ENCODE measurements at regions not wholly inside any gene's neighbourhood (a gene's known extent, or its start where the extent isn't known, plus 50 kb on each side); places are given as distances from the start of the nearest gene placed in this dataset.

DNA sequence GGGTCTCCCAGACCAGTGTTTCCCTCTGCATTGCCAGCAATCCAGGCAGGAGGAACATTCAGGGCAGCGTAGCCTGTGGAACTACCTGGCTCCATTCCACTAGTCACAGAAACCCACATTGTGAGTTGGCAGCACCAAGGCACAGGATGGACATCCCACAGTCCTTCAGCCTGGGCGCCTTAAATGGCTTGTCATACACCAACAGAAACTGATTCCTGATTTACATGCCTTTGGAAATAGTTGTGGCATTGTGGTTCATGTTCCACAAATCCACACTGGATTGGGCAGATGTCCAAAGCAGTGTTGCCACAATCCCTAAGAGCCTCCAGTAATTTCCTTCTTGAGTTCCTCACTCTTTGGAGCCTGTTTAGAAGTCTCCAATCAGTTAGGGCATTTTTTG lies 225.6 kb downstream of the BLID start:
- Mint-ChIP-seq H3K4me3 (ENCODE audit: low read depth, unreplicated experiment) (no peak overlapping the region), H3K27ac (ENCODE audit: unreplicated experiment) (no peak overlapping the region), H3K36me3 (ENCODE audit: insufficient read depth, unreplicated experiment) (no peaks in the 10 kb centered on the region), H3K27me3 (ENCODE audit: unreplicated experiment) (peaks cover 20% of the 10 kb centered on the region), H3K9me3 (ENCODE audit: low read depth, unreplicated experiment) (peaks cover 2% of the 10 kb centered on the region), H3K4me1 (ENCODE audit: low read depth, unreplicated experiment) (no peaks in the 10 kb centered on the region)
- no peak for DNase-seq
- CTCF ChIA-PET, result no interaction called here
- intact Hi-C loops (cut with micrococcal nuclease; ENCODE audit: unreplicated experiment), result no loop called here
- TF ChIP-seq, protein P1, sequence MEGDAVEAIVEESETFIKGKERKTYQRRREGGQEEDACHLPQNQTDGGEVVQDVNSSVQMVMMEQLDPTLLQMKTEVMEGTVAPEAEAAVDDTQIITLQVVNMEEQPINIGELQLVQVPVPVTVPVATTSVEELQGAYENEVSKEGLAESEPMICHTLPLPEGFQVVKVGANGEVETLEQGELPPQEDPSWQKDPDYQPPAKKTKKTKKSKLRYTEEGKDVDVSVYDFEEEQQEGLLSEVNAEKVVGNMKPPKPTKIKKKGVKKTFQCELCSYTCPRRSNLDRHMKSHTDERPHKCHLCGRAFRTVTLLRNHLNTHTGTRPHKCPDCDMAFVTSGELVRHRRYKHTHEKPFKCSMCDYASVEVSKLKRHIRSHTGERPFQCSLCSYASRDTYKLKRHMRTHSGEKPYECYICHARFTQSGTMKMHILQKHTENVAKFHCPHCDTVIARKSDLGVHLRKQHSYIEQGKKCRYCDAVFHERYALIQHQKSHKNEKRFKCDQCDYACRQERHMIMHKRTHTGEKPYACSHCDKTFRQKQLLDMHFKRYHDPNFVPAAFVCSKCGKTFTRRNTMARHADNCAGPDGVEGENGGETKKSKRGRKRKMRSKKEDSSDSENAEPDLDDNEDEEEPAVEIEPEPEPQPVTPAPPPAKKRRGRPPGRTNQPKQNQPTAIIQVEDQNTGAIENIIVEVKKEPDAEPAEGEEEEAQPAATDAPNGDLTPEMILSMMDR (IDR thresholded peaks at IDR 0.05; ENCODE audit: unreplicated experiment), result no peak
- BruUV-seq (replicated peaks), result no TSS peak

DNA sequence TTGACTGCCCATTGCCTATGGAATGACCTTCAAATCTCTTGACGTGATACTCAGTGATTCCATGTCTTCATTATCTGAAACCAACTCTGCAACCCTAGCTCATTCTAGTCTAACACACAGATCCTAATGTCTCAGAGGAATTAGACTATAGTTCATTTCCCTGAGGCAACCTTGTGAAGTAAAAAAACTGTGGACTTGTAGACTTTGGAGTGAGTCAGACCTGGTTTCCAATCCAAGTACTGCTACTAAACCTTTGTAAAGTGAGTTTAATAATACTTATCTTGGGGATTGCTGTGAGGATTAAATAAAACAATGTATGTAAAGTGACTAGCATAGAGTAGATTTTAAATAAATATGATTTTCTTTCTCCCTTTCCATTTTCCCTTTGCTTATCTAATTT lies 226.1 kb downstream of the BLID start:
- Mint-ChIP-seq H3K4me3 (ENCODE audit: low read depth, unreplicated experiment) (no peak overlapping the region), H3K27ac (ENCODE audit: unreplicated experiment) (no peak overlapping the region), H3K27me3 (ENCODE audit: unreplicated experiment) (peaks cover 22% of the 10 kb centered on the region), H3K36me3 (ENCODE audit: insufficient read depth, unreplicated experiment) (no peaks in the 10 kb centered on the region), H3K9me3 (ENCODE audit: low read depth, unreplicated experiment) (peaks cover 2% of the 10 kb centered on the region), H3K4me1 (ENCODE audit: low read depth, unreplicated experiment) (no peaks in the 10 kb centered on the region)
- intact Hi-C loops (cut with micrococcal nuclease; ENCODE audit: unreplicated experiment), result no loop called here
- BruUV-seq (replicated peaks), result no TSS peak
- DNase-seq, result no peak
- TF ChIP-seq, protein P1 (IDR thresholded peaks at IDR 0.05; ENCODE audit: unreplicated experiment), result no peak
- CTCF ChIA-PET, result no interaction called here

DNA sequence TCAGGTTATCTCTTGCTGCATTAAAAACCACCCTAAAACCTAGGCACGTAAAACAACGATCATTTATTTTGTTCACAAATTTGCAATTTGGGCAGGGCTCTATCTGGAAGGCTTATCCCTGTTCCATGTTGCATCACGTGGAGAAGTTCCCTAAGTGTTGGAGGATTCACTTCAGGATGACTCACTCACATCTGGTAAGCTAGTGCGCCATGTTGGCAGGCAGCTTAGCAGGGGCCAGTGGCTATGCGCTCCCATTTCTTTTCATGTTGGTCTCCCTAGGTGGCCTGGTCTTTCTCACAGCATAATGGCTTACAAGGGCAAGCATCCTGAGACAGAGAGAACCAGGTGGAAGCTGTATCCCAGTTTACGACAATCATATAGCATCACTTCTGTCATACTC lies 226.8 kb downstream of the BLID start:
- Mint-ChIP-seq H3K27ac (ENCODE audit: unreplicated experiment) (no peak overlapping the region), H3K36me3 (ENCODE audit: insufficient read depth, unreplicated experiment) (no peaks in the 10 kb centered on the region), H3K4me3 (ENCODE audit: low read depth, unreplicated experiment) (no peak overlapping the region), H3K27me3 (ENCODE audit: unreplicated experiment) (peaks cover 22% of the 10 kb centered on the region), H3K4me1 (ENCODE audit: low read depth, unreplicated experiment) (no peaks in the 10 kb centered on the region), H3K9me3 (ENCODE audit: low read depth, unreplicated experiment) (peaks cover 2% of the 10 kb centered on the region)
- no peak for DNase-seq
- no TSS peak for BruUV-seq (replicated peaks)
- TF ChIP-seq, protein P1 (IDR thresholded peaks at IDR 0.05; ENCODE audit: unreplicated experiment), result no peak
- intact Hi-C loops (cut with micrococcal nuclease; ENCODE audit: unreplicated experiment), result no loop called here
- CTCF ChIA-PET, result no interaction called here

DNA sequence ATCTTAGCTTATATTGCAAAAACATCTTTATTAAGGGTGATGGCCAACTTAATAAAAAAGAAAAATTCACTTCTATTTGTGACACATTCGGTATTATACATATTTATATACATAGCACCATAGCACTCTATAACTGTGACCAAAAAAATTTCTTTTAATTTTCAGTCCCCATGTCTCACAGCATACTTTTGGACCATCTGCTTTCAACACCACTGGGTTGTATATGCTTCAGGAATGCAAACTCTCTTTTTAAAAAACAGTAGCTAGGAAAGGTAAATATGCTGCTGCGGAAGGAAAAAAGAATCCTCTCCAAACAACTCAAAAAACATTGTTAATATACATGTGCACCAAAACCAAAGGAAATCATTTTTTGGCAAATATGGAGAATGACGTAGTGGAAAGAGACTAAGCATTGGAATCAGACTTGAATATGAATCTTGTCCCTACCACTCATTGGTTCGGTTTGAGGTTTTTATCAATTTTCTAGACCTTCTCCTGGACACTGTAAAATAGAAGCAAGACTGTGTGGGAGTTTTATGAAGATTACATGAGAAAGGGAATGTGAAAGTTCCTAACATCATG lies 227.9 kb downstream of the BLID start:
- Mint-ChIP-seq H3K36me3 (ENCODE audit: insufficient read depth, unreplicated experiment) (no peaks in the 10 kb centered on the region), H3K27ac (ENCODE audit: unreplicated experiment) (no peak overlapping the region), H3K27me3 (ENCODE audit: unreplicated experiment) (peaks cover 22% of the 10 kb centered on the region), H3K9me3 (ENCODE audit: low read depth, unreplicated experiment) (peaks cover 2% of the 10 kb centered on the region), H3K4me1 (ENCODE audit: low read depth, unreplicated experiment) (no peaks in the 10 kb centered on the region), H3K4me3 (ENCODE audit: low read depth, unreplicated experiment) (no peak overlapping the region)
- BruUV-seq (replicated peaks), result no TSS peak
- intact Hi-C loops (cut with micrococcal nuclease; ENCODE audit: unreplicated experiment), result no loop called here
- no peak for DNase-seq
- TF ChIP-seq, protein P1 (IDR thresholded peaks at IDR 0.05; ENCODE audit: unreplicated experiment), result no peak
- CTCF ChIA-PET, result no interaction called here

Data from Calu3 (cell line).